Upper lobe of left lung (tissue), 6 donors: ENCODE measurements at regions not wholly inside any gene's neighbourhood (a gene's known extent, or its start where the extent isn't known, plus 50 kb on each side); places are given as distances from the start of the nearest gene placed in this dataset.

Experiments
- ATAC-seq, 2 donors: fragments of 200-7000 bp; cut with Tn5 transposase; one replicate each; pipeline ENCODE4 v1.9.1; 2022; ENCODE audit warnings: mild to moderate bottlenecking in 2 of 2, moderate library complexity in 2 of 2; ENCODE audit not compliant: low FRiP score in 2 of 2
- DNase-seq, 2 donors: peaks; one replicate each; pipeline ENCODE4 v3.0.0-alpha.2; 2019 to 2020
- H3K27ac ChIP-seq, 4 donors: fragments of 200-600 bp; sonication (generic); one replicate each; pipeline ENCODE4 v1.5.1; 2016 to 2019
- H3K27me3 ChIP-seq, 4 donors: fragments of 200-600 bp; sonication (generic); one replicate each; pipeline ENCODE4 v1.5.1; 2017 to 2019
- H3K36me3 ChIP-seq, 4 donors: fragments of 200-600 bp; sonication (generic); one replicate each; pipeline ENCODE4 v1.5.1; 2016 to 2019
- H3K4me1 ChIP-seq, 4 donors: fragments of 200-600 bp; sonication (generic); one replicate each; pipeline ENCODE4 v1.5.1; 2018 to 2019
- H3K4me3 ChIP-seq, 4 donors: fragments of 200-600 bp; sonication (generic); one replicate each; pipeline ENCODE4 v1.5.1; 2017 to 2019; ENCODE audit warnings: mild to moderate bottlenecking in 2 of 4, moderate library complexity in 1 of 4
- H3K9me3 ChIP-seq, 4 donors: fragments of 200-600 bp; sonication (generic); one replicate each; pipeline ENCODE4 v1.5.1; 2018 to 2019
- EP300 ChIP-seq, 4 donors: sonication (generic); formaldehyde crosslinking; IDR thresholded peaks; one replicate each; pipeline ENCODE4 v1.5.1; 2017; ENCODE audit warnings: antibody characterized with exemption in 4 of 4, control low read depth in 2 of 4
- POLR2A ChIP-seq, 4 donors: fragments of 450-650 bp; IDR thresholded peaks; one replicate each; pipeline ENCODE4 v1.5.1; 2016 to 2017; ENCODE audit warnings: antibody characterized with exemption in 4 of 4, mild to moderate bottlenecking in 2 of 4
- POLR2AphosphoS5 ChIP-seq, 2 donors: sonication (generic); formaldehyde crosslinking; IDR thresholded peaks; one replicate each; pipeline ENCODE4 v1.5.1; 2017; ENCODE audit warnings: antibody characterized with exemption in 2 of 2
- WGBS, 2 donors: methylation state at CpG; one replicate each; pipeline ENCODE4 v1.1.5; 2017 to 2018; 5-methylcytosine and 5-hydroxymethylcytosine counted together
- TF ChIP-seq, protein P1 (sequence below), 6 experiments: fragments of 450-650 bp in 4 of 6; fragments of 200-600 bp in 2 of 6; sonication (generic) in 2 of 6; IDR thresholded peaks; one replicate each; pipeline ENCODE4 v1.5.1; 2016 to 2019; ENCODE audit warnings: antibody characterized with exemption in 6 of 6
- donor health status: DM: no; HTN: no; CAD: no; lungs with moderate emphysema.
- donor health status: DM: no; HTN: yes; CAD: no; lungs with severe emphysema.

- no peak overlapping the region for H3K4me3 ChIP-seq
- no peak overlapping the region for H3K27ac ChIP-seq
- 86% methylated on average over 1 of the region's 1 CpG for WGBS, 2 donors
- no peaks in the 10 kb centered on the region for H3K36me3 ChIP-seq
- H3K27me3 ChIP-seq, result no peaks in the 10 kb centered on the region
- H3K4me1 ChIP-seq, result no peaks in the 10 kb centered on the region
- DNase-seq (no peak), ATAC-seq (no peak)
- H3K9me3 ChIP-seq, result no peaks in the 10 kb centered on the region
- TF ChIP-seq, protein P1, sequence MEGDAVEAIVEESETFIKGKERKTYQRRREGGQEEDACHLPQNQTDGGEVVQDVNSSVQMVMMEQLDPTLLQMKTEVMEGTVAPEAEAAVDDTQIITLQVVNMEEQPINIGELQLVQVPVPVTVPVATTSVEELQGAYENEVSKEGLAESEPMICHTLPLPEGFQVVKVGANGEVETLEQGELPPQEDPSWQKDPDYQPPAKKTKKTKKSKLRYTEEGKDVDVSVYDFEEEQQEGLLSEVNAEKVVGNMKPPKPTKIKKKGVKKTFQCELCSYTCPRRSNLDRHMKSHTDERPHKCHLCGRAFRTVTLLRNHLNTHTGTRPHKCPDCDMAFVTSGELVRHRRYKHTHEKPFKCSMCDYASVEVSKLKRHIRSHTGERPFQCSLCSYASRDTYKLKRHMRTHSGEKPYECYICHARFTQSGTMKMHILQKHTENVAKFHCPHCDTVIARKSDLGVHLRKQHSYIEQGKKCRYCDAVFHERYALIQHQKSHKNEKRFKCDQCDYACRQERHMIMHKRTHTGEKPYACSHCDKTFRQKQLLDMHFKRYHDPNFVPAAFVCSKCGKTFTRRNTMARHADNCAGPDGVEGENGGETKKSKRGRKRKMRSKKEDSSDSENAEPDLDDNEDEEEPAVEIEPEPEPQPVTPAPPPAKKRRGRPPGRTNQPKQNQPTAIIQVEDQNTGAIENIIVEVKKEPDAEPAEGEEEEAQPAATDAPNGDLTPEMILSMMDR (IDR thresholded peaks at IDR 0.05), result no peak
- TF ChIP-seq POLR2A (IDR thresholded peaks at IDR 0.05), result no peak
- no peak for TF ChIP-seq POLR2AphosphoS5 (IDR thresholded peaks at IDR 0.05)
- no peak for TF ChIP-seq EP300 (IDR thresholded peaks at IDR 0.05)
Measured at GRCh38 chr3:81237181-81237580, 524.3 kb downstream of the GBE1 start.

- H3K9me3 ChIP-seq, result no peaks in the 10 kb centered on the region
- no peak overlapping the region for H3K27ac ChIP-seq
- no peak for TF ChIP-seq POLR2A (IDR thresholded peaks at IDR 0.05)
- TF ChIP-seq, protein P1 (IDR thresholded peaks at IDR 0.05), result peak in 1 of 6 experiments; percentile 8
- no peak for DNase-seq
- H3K27me3 ChIP-seq, result no peaks in the 10 kb centered on the region
- no peaks in the 10 kb centered on the region for H3K4me1 ChIP-seq
- 8 to 18% methylated on average over 1 of the region's 1 CpG for WGBS, 2 donors
- no peak for ATAC-seq
- H3K4me3 ChIP-seq, result no peak overlapping the region
- H3K36me3 ChIP-seq, result no peaks in the 10 kb centered on the region
Measured at GRCh38 chr3:81218023-81218422, 543.4 kb downstream of the GBE1 start.

- H3K27ac ChIP-seq, result no peak overlapping the region
- H3K36me3 ChIP-seq, result no peaks in the 10 kb centered on the region
- TF ChIP-seq, protein P1 (IDR thresholded peaks at IDR 0.05), result no peak
- TF ChIP-seq POLR2AphosphoS5 (IDR thresholded peaks at IDR 0.05) (no peak), POLR2A (IDR thresholded peaks at IDR 0.05) (no peak), EP300 (IDR thresholded peaks at IDR 0.05) (no peak)
- H3K4me3 ChIP-seq, result no peak overlapping the region
- WGBS, 2 donors, result 98 to 100% methylated on average over 2 of the region's 2 CpGs
- H3K4me1 ChIP-seq, result no peaks in the 10 kb centered on the region
- ATAC-seq, result no peak
- no peak for DNase-seq
- H3K9me3 ChIP-seq, result no peaks in the 10 kb centered on the region
- H3K27me3 ChIP-seq, result no peaks in the 10 kb centered on the region
Measured at GRCh38 chr3:81217101-81217500, 544.3 kb downstream of the GBE1 start.

DNA sequence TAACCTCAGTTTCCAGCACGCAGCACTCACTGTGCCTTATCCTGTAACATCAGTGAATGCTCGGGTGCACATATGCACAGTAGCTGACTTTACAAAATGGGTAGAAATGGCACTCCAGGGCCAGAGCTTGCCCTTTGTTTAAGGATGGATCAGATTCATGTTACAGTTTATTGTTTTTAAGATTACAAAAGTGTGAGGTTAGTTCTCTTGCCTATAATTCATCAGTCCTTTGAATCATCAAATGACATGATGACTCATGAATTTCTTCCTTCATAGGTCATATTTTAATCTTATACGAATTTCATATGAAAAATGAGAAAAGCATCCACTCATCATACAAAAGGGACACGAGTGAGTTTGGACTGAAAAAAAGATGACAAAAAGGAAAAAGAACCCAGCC, 545.3 kb downstream of the GBE1 start:
- TF ChIP-seq EP300 (IDR thresholded peaks at IDR 0.05) (no peak), POLR2A (IDR thresholded peaks at IDR 0.05) (no peak), POLR2AphosphoS5 (IDR thresholded peaks at IDR 0.05) (no peak)
- TF ChIP-seq, protein P1 (IDR thresholded peaks at IDR 0.05), result no peak
- H3K27me3 ChIP-seq, result no peaks in the 10 kb centered on the region
- WGBS, 2 donors, result 53 to 56% methylated on average over 4 of the region's 4 CpGs
- H3K4me1 ChIP-seq, result no peaks in the 10 kb centered on the region
- no peak overlapping the region for H3K27ac ChIP-seq
- no peak for ATAC-seq
- no peaks in the 10 kb centered on the region for H3K36me3 ChIP-seq
- no peaks in the 10 kb centered on the region for H3K9me3 ChIP-seq
- H3K4me3 ChIP-seq, result no peak overlapping the region
- DNase-seq, result no peak

GRCh38 chr3:81214631-81215030, 546.8 kb downstream of the GBE1 start:
- 81 to 85% methylated on average over 1 of the region's 1 CpG for WGBS, 2 donors
- Histone ChIP-seq H3K36me3 (no peaks in the 10 kb centered on the region), H3K9me3 (no peaks in the 10 kb centered on the region), H3K4me1 (no peaks in the 10 kb centered on the region), H3K4me3 (no peak overlapping the region), H3K27me3 (no peaks in the 10 kb centered on the region), H3K27ac (no peak overlapping the region)
- ATAC-seq (no peak), DNase-seq (no peak)
- TF ChIP-seq, protein P1 (IDR thresholded peaks at IDR 0.05), result no peak
- TF ChIP-seq EP300 (IDR thresholded peaks at IDR 0.05) (no peak), POLR2A (IDR thresholded peaks at IDR 0.05) (no peak), POLR2AphosphoS5 (IDR thresholded peaks at IDR 0.05) (no peak)
